ENCODE measurements at regions not wholly inside any gene's neighbourhood (a gene's known extent, or its start where the extent isn't known, plus 50 kb on each side); places are given as distances from the start of the nearest gene placed in this dataset.

DNA sequence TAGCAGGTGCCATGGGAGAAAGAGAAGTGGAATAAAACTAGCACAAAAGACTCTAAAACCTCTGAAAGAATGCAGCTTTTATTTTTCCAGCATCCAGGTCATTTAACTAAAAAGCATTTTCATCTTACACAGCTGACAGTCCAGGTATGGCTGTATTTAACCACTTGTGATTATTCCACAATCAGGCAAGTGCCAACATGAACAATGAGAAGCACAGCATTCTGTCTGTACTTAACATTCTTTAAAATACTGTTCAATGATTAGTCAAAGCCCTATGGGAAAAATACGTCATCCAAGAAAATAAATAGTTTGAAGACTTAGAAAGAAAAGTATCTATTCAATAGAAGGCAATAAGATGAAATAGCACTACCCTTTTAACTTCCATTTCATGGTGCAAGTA is 246.9 kb downstream of the LIG4 start:
- H3K27me3 ChIP-seq (ENCODE audit: control insufficient read depth, insufficient read depth, low read length, poor library complexity, severe bottlenecking), result no peaks in the 10 kb centered on the region
- H3K4me3 ChIP-seq (ENCODE audit: low read length), result no peak overlapping the region
- Mint-ChIP-seq H3K27me3 (ENCODE audit: insufficient read depth) (no peaks in the 10 kb centered on the region), H3K36me3 (ENCODE audit: low read depth) (no peaks in the 10 kb centered on the region), H3K4me1 (peaks cover 4% of the 10 kb centered on the region), H3K9me3 (peaks cover 14% of the 10 kb centered on the region), H3K27ac (no peak overlapping the region), H3K4me3 (no peak overlapping the region)
- 88% methylated on average over 1 of the region's 1 CpG; no CpG with 5 or more reads in 1 of the 2 experiments for WGBS, 2 experiments (ENCODE audit: insufficient coverage in 1 of 2, insufficient read length in 1 of 2)
- TF ChIP-seq, protein P1, sequence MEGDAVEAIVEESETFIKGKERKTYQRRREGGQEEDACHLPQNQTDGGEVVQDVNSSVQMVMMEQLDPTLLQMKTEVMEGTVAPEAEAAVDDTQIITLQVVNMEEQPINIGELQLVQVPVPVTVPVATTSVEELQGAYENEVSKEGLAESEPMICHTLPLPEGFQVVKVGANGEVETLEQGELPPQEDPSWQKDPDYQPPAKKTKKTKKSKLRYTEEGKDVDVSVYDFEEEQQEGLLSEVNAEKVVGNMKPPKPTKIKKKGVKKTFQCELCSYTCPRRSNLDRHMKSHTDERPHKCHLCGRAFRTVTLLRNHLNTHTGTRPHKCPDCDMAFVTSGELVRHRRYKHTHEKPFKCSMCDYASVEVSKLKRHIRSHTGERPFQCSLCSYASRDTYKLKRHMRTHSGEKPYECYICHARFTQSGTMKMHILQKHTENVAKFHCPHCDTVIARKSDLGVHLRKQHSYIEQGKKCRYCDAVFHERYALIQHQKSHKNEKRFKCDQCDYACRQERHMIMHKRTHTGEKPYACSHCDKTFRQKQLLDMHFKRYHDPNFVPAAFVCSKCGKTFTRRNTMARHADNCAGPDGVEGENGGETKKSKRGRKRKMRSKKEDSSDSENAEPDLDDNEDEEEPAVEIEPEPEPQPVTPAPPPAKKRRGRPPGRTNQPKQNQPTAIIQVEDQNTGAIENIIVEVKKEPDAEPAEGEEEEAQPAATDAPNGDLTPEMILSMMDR (conservative IDR thresholded peaks at IDR 0.05), result no peak
- H3K4me1 ChIP-seq (ENCODE audit: control insufficient read depth, insufficient read depth, low read length), result no peaks in the 10 kb centered on the region
- no peak overlapping the region for H3K9ac ChIP-seq (ENCODE audit: extremely low read depth, low read length, poor library complexity, severe bottlenecking)
- H3K9me3 ChIP-seq (ENCODE audit: control insufficient read depth, low read length), result no peaks in the 10 kb centered on the region
- H3K36me3 ChIP-seq (ENCODE audit: control insufficient read depth, insufficient read depth, low read length), result no peaks in the 10 kb centered on the region
- no peak overlapping the region for H3K27ac ChIP-seq (ENCODE audit: low read depth, low read length)
- no peak for DNase-seq

DNA sequence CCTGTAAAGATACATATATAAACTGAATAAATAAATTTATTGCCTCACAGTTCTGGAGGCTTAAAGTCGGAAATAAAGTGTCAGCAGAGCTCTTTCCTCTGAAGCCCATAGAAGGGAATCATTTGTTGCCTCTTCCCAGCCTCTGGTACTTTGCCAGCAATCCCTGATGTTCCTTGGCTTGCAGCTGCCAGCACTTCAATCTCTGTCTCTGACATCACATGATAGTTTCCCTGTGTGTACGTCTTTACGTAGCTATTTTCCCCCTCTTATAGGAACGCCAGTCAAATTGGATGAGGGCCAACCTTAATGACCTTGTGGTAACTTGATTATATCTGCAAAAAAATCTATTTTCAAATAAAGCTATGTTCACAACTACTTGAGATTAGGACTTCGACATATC is 250.9 kb downstream of the LIG4 start:
- no peaks in the 10 kb centered on the region for H3K27me3 ChIP-seq (ENCODE audit: control insufficient read depth, insufficient read depth, low read length, poor library complexity, severe bottlenecking)
- peaks cover 21% of the 10 kb centered on the region for H3K4me1 Mint-ChIP-seq
- H3K9me3 Mint-ChIP-seq, result peaks cover 14% of the 10 kb centered on the region
- H3K4me3 Mint-ChIP-seq, result no peak overlapping the region
- H3K36me3 ChIP-seq (ENCODE audit: control insufficient read depth, insufficient read depth, low read length), result no peaks in the 10 kb centered on the region
- no peak overlapping the region for H3K27ac Mint-ChIP-seq
- no peaks in the 10 kb centered on the region for H3K27me3 Mint-ChIP-seq (ENCODE audit: insufficient read depth)
- TF ChIP-seq, protein P1 (conservative IDR thresholded peaks at IDR 0.05), result no peak
- WGBS, 2 experiments (ENCODE audit: insufficient coverage in 1 of 2, insufficient read length in 1 of 2), result 91 to 96% methylated on average over 4 of the region's 5 CpGs
- H3K9ac ChIP-seq (ENCODE audit: extremely low read depth, low read length, poor library complexity, severe bottlenecking), result no peak overlapping the region
- no peak overlapping the region for H3K4me3 ChIP-seq (ENCODE audit: low read length)
- H3K36me3 Mint-ChIP-seq (ENCODE audit: low read depth), result no peaks in the 10 kb centered on the region
- no peak for DNase-seq
- no peaks in the 10 kb centered on the region for H3K9me3 ChIP-seq (ENCODE audit: control insufficient read depth, low read length)
- H3K27ac ChIP-seq (ENCODE audit: low read depth, low read length), result no peak overlapping the region
- peaks cover 2% of the 10 kb centered on the region for H3K4me1 ChIP-seq (ENCODE audit: control insufficient read depth, insufficient read depth, low read length)

DNA sequence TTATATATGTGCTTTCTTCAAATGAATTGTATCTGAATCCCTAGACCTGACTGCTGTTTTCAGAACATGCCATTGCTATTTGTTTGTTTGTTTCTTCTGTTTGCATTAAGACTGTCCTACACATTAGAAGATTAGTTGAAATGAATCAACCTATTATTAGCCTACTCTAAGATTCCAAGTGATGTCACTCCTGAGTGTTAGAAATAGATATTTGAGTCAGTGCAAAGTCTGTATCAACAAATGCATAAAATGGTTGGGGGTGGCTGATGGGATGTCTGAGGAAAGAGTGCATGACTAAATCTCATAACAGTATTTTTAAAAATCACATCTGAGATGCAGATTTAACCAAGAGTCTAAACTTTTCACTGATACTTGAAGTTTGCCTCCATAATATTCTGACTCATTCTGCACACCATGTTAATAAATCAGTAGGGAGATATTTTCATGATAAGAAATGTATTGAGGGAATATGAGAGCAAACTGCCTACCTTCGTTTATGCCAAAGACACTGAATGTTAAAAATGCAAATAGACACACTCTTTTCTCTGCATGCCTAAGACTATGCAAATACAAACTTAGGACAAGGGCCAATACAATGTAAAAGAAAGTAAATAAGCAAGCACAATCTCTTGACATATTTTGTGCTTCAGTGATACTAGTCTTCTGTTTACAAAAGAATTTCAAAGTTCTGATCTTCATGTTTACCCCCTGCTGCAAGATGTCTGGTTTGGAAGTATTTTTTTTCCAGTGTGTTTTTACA is 253.3 kb downstream of the LIG4 start:
- TF ChIP-seq, protein P1 (conservative IDR thresholded peaks at IDR 0.05), result no peak
- Histone ChIP-seq H3K4me3 (ENCODE audit: low read length) (no peak overlapping the region), H3K9ac (ENCODE audit: extremely low read depth, low read length, poor library complexity, severe bottlenecking) (no peak overlapping the region), H3K27ac (ENCODE audit: low read depth, low read length) (no peak overlapping the region), H3K4me1 (ENCODE audit: control insufficient read depth, insufficient read depth, low read length) (peaks cover 3% of the 10 kb centered on the region), H3K9me3 (ENCODE audit: control insufficient read depth, low read length) (no peaks in the 10 kb centered on the region), H3K36me3 (ENCODE audit: control insufficient read depth, insufficient read depth, low read length) (no peaks in the 10 kb centered on the region), H3K27me3 (ENCODE audit: control insufficient read depth, insufficient read depth, low read length, poor library complexity, severe bottlenecking) (no peaks in the 10 kb centered on the region)
- Mint-ChIP-seq H3K4me1 (peaks cover 27% of the 10 kb centered on the region), H3K27me3 (ENCODE audit: insufficient read depth) (no peaks in the 10 kb centered on the region), H3K9me3 (peaks cover 14% of the 10 kb centered on the region), H3K36me3 (ENCODE audit: low read depth) (no peaks in the 10 kb centered on the region), H3K27ac (no peak overlapping the region), H3K4me3 (no peak overlapping the region)
- WGBS, 2 experiments (ENCODE audit: insufficient coverage in 1 of 2, insufficient read length in 1 of 2), result 71 to 80% methylated on average over 1 of the region's 1 CpG
- DNase-seq, result no peak
